ENCODE measurements at regions not wholly inside any gene's neighbourhood (a gene's known extent, or its start where the extent isn't known, plus 50 kb on each side); places are given as distances from the start of the nearest gene placed in this dataset.

DNA sequence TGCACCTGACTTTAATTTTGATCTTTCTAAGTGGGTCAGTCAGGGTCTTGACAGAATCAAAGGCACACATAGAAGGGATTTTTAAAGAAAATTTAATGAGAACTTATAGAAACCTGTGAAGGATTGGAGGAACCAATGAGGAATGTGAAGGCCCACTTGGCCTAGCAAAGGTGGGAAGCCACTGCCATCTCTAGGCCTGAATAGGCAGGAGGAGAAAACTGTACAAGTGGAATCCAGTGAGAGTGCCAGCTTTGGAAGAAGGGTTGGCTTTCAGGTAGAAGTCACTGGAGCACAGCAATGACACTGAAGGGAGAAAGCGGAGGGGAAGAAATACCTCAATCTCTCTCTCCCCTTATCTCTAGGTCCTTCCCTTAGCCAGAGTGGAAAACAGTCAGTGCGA is 380.7 kb upstream of the KCNMB2 start:
- TF ChIP-seq, protein P1, sequence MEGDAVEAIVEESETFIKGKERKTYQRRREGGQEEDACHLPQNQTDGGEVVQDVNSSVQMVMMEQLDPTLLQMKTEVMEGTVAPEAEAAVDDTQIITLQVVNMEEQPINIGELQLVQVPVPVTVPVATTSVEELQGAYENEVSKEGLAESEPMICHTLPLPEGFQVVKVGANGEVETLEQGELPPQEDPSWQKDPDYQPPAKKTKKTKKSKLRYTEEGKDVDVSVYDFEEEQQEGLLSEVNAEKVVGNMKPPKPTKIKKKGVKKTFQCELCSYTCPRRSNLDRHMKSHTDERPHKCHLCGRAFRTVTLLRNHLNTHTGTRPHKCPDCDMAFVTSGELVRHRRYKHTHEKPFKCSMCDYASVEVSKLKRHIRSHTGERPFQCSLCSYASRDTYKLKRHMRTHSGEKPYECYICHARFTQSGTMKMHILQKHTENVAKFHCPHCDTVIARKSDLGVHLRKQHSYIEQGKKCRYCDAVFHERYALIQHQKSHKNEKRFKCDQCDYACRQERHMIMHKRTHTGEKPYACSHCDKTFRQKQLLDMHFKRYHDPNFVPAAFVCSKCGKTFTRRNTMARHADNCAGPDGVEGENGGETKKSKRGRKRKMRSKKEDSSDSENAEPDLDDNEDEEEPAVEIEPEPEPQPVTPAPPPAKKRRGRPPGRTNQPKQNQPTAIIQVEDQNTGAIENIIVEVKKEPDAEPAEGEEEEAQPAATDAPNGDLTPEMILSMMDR (IDR thresholded peaks at IDR 0.05), result peak in 1 of 3 experiments; percentile 5
- no peak for TF ChIP-seq POLR2A (IDR thresholded peaks at IDR 0.05; ENCODE audit: low read depth)
- no peak for TF ChIP-seq EP300 (IDR thresholded peaks at IDR 0.05)
